GM10248 (cell line): ENCODE measurements at regions not wholly inside any gene's neighbourhood (a gene's known extent, or its start where the extent isn't known, plus 50 kb on each side); places are given as distances from the start of the nearest gene placed in this dataset.
"Not testable (repeated sequence)": the region's sequence is repeated elsewhere in the genome, so short reads cannot be mapped to it uniquely, and the experiment has no call there.

Experiments used
- CTCF ChIA-PET: fragments of 300-600 bp; sonication (Branson Sonifier 250); formaldehyde crosslinking; extraction: SDS; loops from one replicate; lab custom pipeline; 2021; ENCODE audit warnings: antibody characterized with exemption; lab: Yijun Ruan, JAX
- POLR2A ChIA-PET: fragments of 350-650 bp; sonication (Branson Sonifier 250); formaldehyde crosslinking; extraction: SDS; loops from one replicate; lab custom pipeline; 2020; ENCODE audit warnings: antibody characterized with exemption; lab: Yijun Ruan, JAX
- DNase-seq: peaks from one replicate; pipeline ENCODE4 v3.0.0; 2012; ENCODE audit errors: extremely low spot score
- CTCF ChIP-seq: IDR thresholded peaks from 2 replicates; pipeline ENCODE4 v1.5.1; 2012; ENCODE audit warnings: mild to moderate bottlenecking, low read depth; ENCODE audit errors: extremely low read depth, missing control alignments, control extremely low read depth

- TF ChIP-seq CTCF, result no peak
- ChIA-PET CTCF (no interaction called here), POLR2A (no interaction called here)
Observed at GRCh38 chr10:6706725-6707124, 126.6 kb upstream of the PRKCQ start.

GRCh38 chr10:6704896-6705295, 124.8 kb upstream of the PRKCQ start:
- TF ChIP-seq CTCF, result no peak
- DNase-seq, result no peak
- ChIA-PET POLR2A (no interaction called here), CTCF (interaction anchor here (0.7 to 1.1 kb wide), 3 partner anchors 22 to 387 kb away, joined by 3 read pairs; no protein-coding TSS in a partner anchor)

More at GRCh38 chr10:6706725-6707124, 126.6 kb upstream of the PRKCQ start:
- DNase-seq, result no peak

GRCh38 chr10:6702833-6703232, 122.8 kb upstream of the PRKCQ start:
- CTCF ChIA-PET, result interaction anchor here (0.7 kb wide), 1 partner anchor 86 kb away, joined by 3 read pairs; no protein-coding TSS in a partner anchor
- DNase-seq, POLR2A ChIA-PET: not testable (repeated sequence)

GRCh38 chr10:6702030-6702429, 122.0 kb upstream of the PRKCQ start:
- TF ChIP-seq CTCF, result no peak
- DNase-seq, result no peak
- CTCF ChIA-PET, result interaction anchor here (1.2 to 1.3 kb wide), 2 partner anchors 19 to 701 kb away, joined by 3 read pairs; no protein-coding TSS in a partner anchor
- POLR2A ChIA-PET, result no interaction called here

GRCh38 chr10:6701289-6701688, 121.2 kb upstream of the PRKCQ start:
- no peak for DNase-seq
- ChIA-PET CTCF (interaction anchor here (1.2 to 1.3 kb wide), 2 partner anchors 20 to 702 kb away, joined by 3 read pairs; no protein-coding TSS in a partner anchor), POLR2A (no interaction called here)
- no peak for TF ChIP-seq CTCF

- no peak for DNase-seq
- ChIA-PET POLR2A (no interaction called here), CTCF (interaction anchor here (0.8 kb wide), 1 partner anchor 16 kb away, joined by 4 read pairs; no protein-coding TSS in a partner anchor)
- no peak for TF ChIP-seq CTCF
Observed at GRCh38 chr10:6700066-6700465, 120.0 kb upstream of the PRKCQ start.

GRCh38 chr10:6699336-6699735, 119.3 kb upstream of the PRKCQ start:
- ChIA-PET CTCF (no interaction called here), POLR2A (no interaction called here)
- no peak for DNase-seq
- no peak for TF ChIP-seq CTCF
